Mesenchymal stem cell (in vitro differentiated cells and primary cell): ENCODE measurements at regions not wholly inside any gene's neighbourhood (a gene's known extent, or its start where the extent isn't known, plus 50 kb on each side); places are given as distances from the start of the nearest gene placed in this dataset.
"Not testable (repeated sequence)": the region's sequence is repeated elsewhere in the genome, so short reads cannot be mapped to it uniquely, and the experiment has no call there.

ENCODE experiments used
- DNase-seq: peaks from one replicate; pipeline ENCODE4 v3.0.0-alpha.2; 2013
- H2AFZ ChIP-seq: one replicate; pipeline ENCODE4 v1.6.1; 2013; ENCODE audit warnings: low read depth, mild to moderate bottlenecking, control low read depth, inconsistent platforms, low read length, moderate library complexity
- H2AK5ac ChIP-seq: 2 replicates; pipeline ENCODE4 v1.6.1; 2013; ENCODE audit warnings: low read length, moderate library complexity, mild to moderate bottlenecking, inconsistent platforms; ENCODE audit not compliant: severe bottlenecking
- H2BK120ac ChIP-seq: one replicate; pipeline ENCODE4 v1.6.1; 2013; ENCODE audit warnings: low read depth, mild to moderate bottlenecking, inconsistent platforms, low read length, moderate library complexity
- H2BK12ac ChIP-seq, 2 experiments: one replicate each; pipeline ENCODE4 v1.6.1; 2013; ENCODE audit warnings: inconsistent platforms in 2 of 2, low read length in 2 of 2, mild to moderate bottlenecking in 2 of 2, moderate library complexity in 2 of 2, control low read depth in 1 of 2
- H2BK15ac ChIP-seq: one replicate; pipeline ENCODE4 v1.6.1; 2013; ENCODE audit warnings: mild to moderate bottlenecking, low read depth, inconsistent platforms; ENCODE audit not compliant: poor library complexity, severe bottlenecking
- H2BK5ac ChIP-seq: 2 replicates; pipeline ENCODE4 v1.6.1; 2013; ENCODE audit warnings: low read depth, mild to moderate bottlenecking, low read length, control low read depth, inconsistent platforms; ENCODE audit not compliant: poor library complexity, severe bottlenecking
- H3K14ac ChIP-seq, 2 experiments: one replicate each; pipeline ENCODE4 v1.6.1; 2013; ENCODE audit warnings: inconsistent platforms in 2 of 2, low read length in 2 of 2, control low read depth in 1 of 2, mild to moderate bottlenecking in 1 of 2, moderate library complexity in 1 of 2
- H3K18ac ChIP-seq, 2 experiments: one replicate each; pipeline ENCODE4 v1.6.1; 2013; ENCODE audit warnings: inconsistent platforms in 2 of 2, low read length in 2 of 2, control low read depth in 1 of 2, low read depth in 1 of 2, mild to moderate bottlenecking in 1 of 2
- H3K23ac ChIP-seq, 2 experiments: one replicate each; pipeline ENCODE4 v1.6.1; 2013; ENCODE audit warnings: inconsistent platforms in 2 of 2, low read length in 2 of 2, mild to moderate bottlenecking in 2 of 2, moderate library complexity in 2 of 2, control low read depth in 1 of 2
- H3K27ac ChIP-seq: 2 replicates; pipeline ENCODE4 v1.5.1; 2013; ENCODE audit warnings: mild to moderate bottlenecking, moderate library complexity, low read length, control low read depth, inconsistent platforms; ENCODE audit not compliant: poor library complexity, severe bottlenecking
- H3K27me3 ChIP-seq, 2 experiments: 2 replicates each; pipeline versions ENCODE4 v1.6.1 to v1.7.0; 2013; ENCODE audit warnings: low read length in 2 of 2, mild to moderate bottlenecking in 2 of 2, moderate library complexity in 2 of 2, control low read depth in 1 of 2, inconsistent platforms in 1 of 2; ENCODE audit not compliant: control insufficient read depth in 1 of 2, insufficient read depth in 1 of 2
- H3K36me3 ChIP-seq, 2 experiments: 2 replicates each; pipeline versions ENCODE4 v1.6.1 to v1.7.0; 2013; ENCODE audit warnings: low read length in 2 of 2, control low read depth in 1 of 2, inconsistent platforms in 1 of 2, low read depth in 1 of 2, mild to moderate bottlenecking in 1 of 2; ENCODE audit not compliant: insufficient read depth in 2 of 2, control insufficient read depth in 1 of 2
- H3K4ac ChIP-seq, 2 experiments: one replicate each; pipeline ENCODE4 v1.6.1; 2013; ENCODE audit warnings: inconsistent platforms in 2 of 2, low read length in 2 of 2, mild to moderate bottlenecking in 2 of 2, moderate library complexity in 2 of 2, control low read depth in 1 of 2, low read depth in 1 of 2
- H3K4me1 ChIP-seq: 2 replicates; pipeline ENCODE4 v1.6.1; 2013; ENCODE audit warnings: low read depth, low read length, control low read depth; ENCODE audit not compliant: control insufficient read depth, insufficient read depth
- H3K4me2 ChIP-seq: 2 replicates; pipeline ENCODE4 v1.6.1; 2013; ENCODE audit warnings: low read length, mild to moderate bottlenecking, inconsistent platforms; ENCODE audit not compliant: poor library complexity, severe bottlenecking
- H3K4me3 ChIP-seq, 2 experiments: 2 replicates each; pipeline versions ENCODE4 v1.5.1 to v1.7.0; 2013; ENCODE audit warnings: low read length in 2 of 2, mild to moderate bottlenecking in 2 of 2, control low read depth in 1 of 2, low read depth in 1 of 2; ENCODE audit not compliant: insufficient read depth in 1 of 2
- H3K79me1 ChIP-seq: replicated peaks from 2 replicates; pipeline ENCODE4 v1.6.1; 2013; ENCODE audit warnings: mild to moderate bottlenecking, control low read depth, low read length, inconsistent platforms; ENCODE audit not compliant: poor library complexity, severe bottlenecking
- H3K9ac ChIP-seq: 2 replicates; pipeline ENCODE4 v1.7.0; 2013; ENCODE audit warnings: mild to moderate bottlenecking, low read length, moderate library complexity
- H3K9me3 ChIP-seq: 2 replicates; pipeline ENCODE4 v1.7.0; 2013; ENCODE audit warnings: mild to moderate bottlenecking, low read length; ENCODE audit not compliant: control insufficient read depth
- H4K8ac ChIP-seq: one replicate; pipeline ENCODE4 v1.6.1; 2013; ENCODE audit warnings: inconsistent platforms, mild to moderate bottlenecking, low read length, moderate library complexity
- H4K91ac ChIP-seq: one replicate; pipeline ENCODE4 v1.6.1; 2013; ENCODE audit warnings: mild to moderate bottlenecking, low read length, inconsistent platforms
- WGBS: methylation state at CpG from one replicate; pipeline ENCODE4 v1.1.7; 2013; ENCODE audit warnings: mixed read lengths; 5-methylcytosine and 5-hydroxymethylcytosine counted together

DNA sequence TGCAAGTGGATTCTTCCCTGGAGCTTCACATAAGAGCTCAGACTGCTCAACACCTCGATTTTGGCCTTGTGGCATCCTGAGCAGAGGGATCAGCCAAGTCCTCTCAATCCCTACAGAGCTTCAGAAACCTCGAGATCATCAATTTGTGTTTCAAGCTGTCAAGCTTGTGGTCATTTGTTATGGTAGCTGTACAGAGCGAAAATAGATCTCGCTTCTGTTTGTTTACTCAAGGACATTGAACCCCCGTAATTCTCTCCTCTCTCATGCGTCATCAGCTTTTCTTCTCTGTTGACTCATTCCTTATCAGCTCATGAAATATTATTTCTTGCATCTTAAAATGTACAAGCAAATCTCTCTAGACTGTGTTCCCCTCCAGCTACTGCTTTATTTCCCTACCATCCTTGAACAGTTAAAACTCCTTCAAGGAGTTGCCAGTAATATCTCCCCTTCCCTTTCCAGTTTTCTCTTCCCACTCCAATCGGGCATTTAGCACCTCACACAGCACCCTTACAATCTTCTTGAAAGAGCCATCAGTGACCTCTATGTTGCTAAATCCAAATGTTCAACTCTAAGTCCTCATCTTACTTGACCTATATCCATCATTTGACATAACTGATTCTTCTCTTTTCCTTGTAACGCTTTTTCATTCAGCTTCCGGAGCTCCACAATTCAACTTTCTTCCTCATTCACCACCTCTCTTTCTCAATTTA is 106.2 kb upstream of the FAT1 start:
- no peak overlapping the region for H3K14ac ChIP-seq
- H3K4me1 ChIP-seq: no peaks in the 10 kb centered on the region

GRCh38 chr4:186831574-186831973 is 107.9 kb upstream of the FAT1 start:
- H3K27ac ChIP-seq: no peak overlapping the region
- no peak overlapping the region for H2BK120ac ChIP-seq
- no peak for DNase-seq
- peak overlapping the region in 1 of 2 experiments; percentile 48 for H3K18ac ChIP-seq
- H2BK5ac ChIP-seq: no peak overlapping the region
- H2BK15ac ChIP-seq: no peak overlapping the region
- H4K91ac ChIP-seq: no peak overlapping the region
- H3K14ac ChIP-seq: no peak overlapping the region
- no peaks in the 10 kb centered on the region for H3K79me1 ChIP-seq
- no peaks in the 10 kb centered on the region for H3K27me3 ChIP-seq
- peak overlapping the region in 1 of 2 experiments; percentile 29 for H2BK12ac ChIP-seq
- H3K9me3 ChIP-seq: no peaks in the 10 kb centered on the region
- no peak overlapping the region for H3K9ac ChIP-seq
- 94% methylated on average over 4 of the region's 4 CpGs for WGBS
- no peak overlapping the region for H2AK5ac ChIP-seq
- no peak overlapping the region for H3K23ac ChIP-seq
- H3K36me3 ChIP-seq: no peaks in the 10 kb centered on the region
- no peaks in the 10 kb centered on the region for H3K4me1 ChIP-seq
- H3K4me3 ChIP-seq: no peak overlapping the region
- H3K4ac ChIP-seq: no peak overlapping the region
- no peak overlapping the region for H4K8ac ChIP-seq
- H2AFZ ChIP-seq: no peak overlapping the region
- H3K4me2 ChIP-seq: no peak overlapping the region

More for the DNA sequence above, 106.2 kb upstream of the FAT1 start:
- Histone ChIP-seq H3K4me3 (no peak overlapping the region), H3K27me3 (no peaks in the 10 kb centered on the region), H3K9ac (no peak overlapping the region), H3K9me3 (no peaks in the 10 kb centered on the region), H2BK15ac (no peak overlapping the region), H3K36me3 (no peaks in the 10 kb centered on the region), H3K79me1 (no peaks in the 10 kb centered on the region), H3K18ac (peak overlapping the region in 1 of 2 experiments; percentile 63), H3K4ac (no peak overlapping the region), H4K8ac (no peak overlapping the region), H4K91ac (no peak overlapping the region), H2AK5ac (no peak overlapping the region), H2BK120ac (no peak overlapping the region), H3K23ac (no peak overlapping the region), H3K4me2 (no peak overlapping the region), H2AFZ (no peak overlapping the region), H2BK12ac (peak overlapping the region in 1 of 2 experiments; percentile 25), H2BK5ac (no peak overlapping the region), H3K27ac (no peak overlapping the region)
- DNase-seq: peak; percentile 92
- WGBS: 22% methylated on average over 9 of the region's 9 CpGs

DNA sequence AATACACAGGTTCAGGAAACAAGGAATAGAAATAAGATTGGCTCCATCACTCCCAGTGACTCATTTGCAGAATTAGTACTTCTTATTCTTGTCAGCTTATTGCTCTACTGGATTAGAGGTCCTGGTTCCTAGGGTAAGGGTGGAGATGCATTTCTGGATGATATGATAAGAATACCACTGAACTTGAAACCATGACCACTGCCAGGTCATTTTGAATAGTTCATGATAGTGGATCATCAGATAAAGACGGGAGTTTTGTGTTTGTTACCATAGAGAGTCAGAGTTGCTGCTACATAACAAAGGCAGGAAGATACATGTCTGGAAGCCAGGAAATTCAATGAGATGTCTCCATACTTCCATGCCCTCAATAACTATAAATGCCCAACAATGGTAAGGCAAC is 109.2 kb upstream of the FAT1 start:
- H3K18ac ChIP-seq: no peak overlapping the region
- H3K9me3 ChIP-seq: no peaks in the 10 kb centered on the region
- no peak overlapping the region for H2BK12ac ChIP-seq
- H3K14ac ChIP-seq: no peak overlapping the region
- no peaks in the 10 kb centered on the region for H3K4me1 ChIP-seq
- H4K8ac ChIP-seq: no peak overlapping the region
- peak; percentile 38 for DNase-seq
- no peak overlapping the region for H2BK5ac ChIP-seq
- no peaks in the 10 kb centered on the region for H3K27me3 ChIP-seq
- H3K79me1 ChIP-seq: no peaks in the 10 kb centered on the region
- H2AK5ac ChIP-seq: no peak overlapping the region
- H3K4ac ChIP-seq: no peak overlapping the region
- H3K36me3 ChIP-seq: no peaks in the 10 kb centered on the region
- no CpG with 5 or more reads among the region's 1 CpG for WGBS
- H3K4me2 ChIP-seq: no peak overlapping the region
- no peak overlapping the region for H3K23ac ChIP-seq
- no peak overlapping the region for H4K91ac ChIP-seq
- H3K27ac ChIP-seq: no peak overlapping the region
- H2AFZ ChIP-seq: no peak overlapping the region
- H2BK120ac ChIP-seq: no peak overlapping the region
- H3K9ac ChIP-seq: no peak overlapping the region
- H2BK15ac ChIP-seq: no peak overlapping the region
- H3K4me3 ChIP-seq: no peak overlapping the region

DNA sequence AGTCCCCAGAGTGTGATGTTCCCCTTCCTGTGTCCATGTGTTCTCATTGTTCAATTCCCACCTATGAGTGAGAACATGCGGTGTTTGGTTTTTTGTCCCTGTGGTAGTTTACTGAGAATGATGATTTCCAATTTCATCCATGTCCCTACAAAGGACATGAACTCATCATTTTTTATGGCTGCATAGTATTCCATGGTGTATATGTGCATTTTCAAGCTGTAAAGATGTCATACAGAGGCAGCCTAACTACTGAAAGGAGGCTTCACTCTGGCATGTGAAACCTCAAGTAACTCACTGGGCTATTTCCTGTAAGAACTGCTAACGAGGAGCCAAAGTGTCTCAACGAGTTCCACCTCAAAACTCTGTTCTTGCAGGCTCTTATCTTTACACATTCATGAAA is 113.8 kb upstream of the FAT1 start:
- not testable (repeated sequence) for H3K79me1 ChIP-seq, H3K9ac ChIP-seq, H3K9me3 ChIP-seq, H3K23ac ChIP-seq, H3K27me3 ChIP-seq, DNase-seq, H3K14ac ChIP-seq, H2BK12ac ChIP-seq, H2BK120ac ChIP-seq, H3K4me2 ChIP-seq, H3K4ac ChIP-seq, H3K27ac ChIP-seq, H3K36me3 ChIP-seq, H2BK15ac ChIP-seq, H4K8ac ChIP-seq, H4K91ac ChIP-seq, H2BK5ac ChIP-seq, H2AK5ac ChIP-seq, H3K4me1 ChIP-seq, H2AFZ ChIP-seq, H3K4me3 ChIP-seq, H3K18ac ChIP-seq
- 88% methylated on average over 2 of the region's 3 CpGs for WGBS
